ENCODE measurements at regions not wholly inside any gene's neighbourhood (a gene's known extent, or its start where the extent isn't known, plus 50 kb on each side); places are given as distances from the start of the nearest gene placed in this dataset.

DNA sequence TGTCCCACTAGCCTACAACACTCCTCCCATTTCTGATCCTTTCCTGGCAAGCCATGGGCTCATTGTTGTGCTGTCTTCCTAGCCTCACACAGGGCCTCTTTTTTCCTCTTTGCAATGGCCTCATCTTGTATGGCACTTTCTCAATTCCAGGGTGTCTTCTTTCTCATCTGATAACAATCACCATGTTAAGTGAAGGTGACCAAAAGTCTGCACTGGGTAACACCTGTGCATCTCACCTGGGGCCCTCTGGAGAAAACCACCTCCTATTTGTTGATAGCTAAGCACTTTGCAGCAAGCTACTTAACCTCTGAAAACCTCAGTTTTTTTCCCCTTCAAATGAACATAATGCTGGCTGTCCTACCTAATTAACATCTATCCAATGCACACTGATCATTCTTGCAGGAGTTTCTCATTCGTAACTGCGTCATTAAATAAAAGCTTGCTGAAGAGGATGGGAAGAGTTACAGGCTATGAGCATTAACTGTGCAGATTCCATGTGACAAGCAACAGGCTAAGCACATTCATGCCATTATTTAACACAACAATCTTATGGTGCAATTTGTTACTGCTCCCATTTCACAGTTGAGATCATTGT is 60.1 kb upstream of the STK32A start:
- no peak for DNase-seq

DNA sequence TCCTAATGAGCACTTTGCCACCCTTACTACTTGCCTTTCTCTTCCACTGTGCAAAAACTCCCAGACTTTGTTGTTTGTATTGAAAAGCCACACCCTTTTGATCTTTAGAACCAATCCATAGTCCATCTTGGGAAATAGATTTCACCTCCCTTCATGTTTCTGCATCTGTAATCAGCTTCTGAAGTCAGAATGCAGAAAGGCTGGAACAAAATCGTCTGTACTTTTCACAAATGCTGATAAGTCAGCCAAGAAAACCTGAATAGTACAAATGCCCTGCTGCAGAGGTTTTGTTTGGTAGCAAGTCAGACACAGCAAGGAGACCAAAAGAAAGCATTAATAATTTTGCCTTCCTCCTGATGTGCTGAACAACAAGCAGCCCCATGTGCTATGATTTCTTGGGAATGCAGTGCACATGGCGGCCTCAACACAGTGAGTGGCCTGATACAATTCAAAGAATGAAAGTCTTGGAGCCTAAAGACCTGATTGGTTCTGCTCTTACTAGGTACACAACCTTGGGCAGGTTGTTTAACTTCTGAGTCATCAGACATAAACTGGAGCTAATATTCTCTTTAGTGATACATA is 59.2 kb upstream of the STK32A start:
- DNase-seq, result no peak

GRCh38 chr5:147176422-147176821 is 58.4 kb upstream of the STK32A start:
- DNase-seq, result no peak

DNA sequence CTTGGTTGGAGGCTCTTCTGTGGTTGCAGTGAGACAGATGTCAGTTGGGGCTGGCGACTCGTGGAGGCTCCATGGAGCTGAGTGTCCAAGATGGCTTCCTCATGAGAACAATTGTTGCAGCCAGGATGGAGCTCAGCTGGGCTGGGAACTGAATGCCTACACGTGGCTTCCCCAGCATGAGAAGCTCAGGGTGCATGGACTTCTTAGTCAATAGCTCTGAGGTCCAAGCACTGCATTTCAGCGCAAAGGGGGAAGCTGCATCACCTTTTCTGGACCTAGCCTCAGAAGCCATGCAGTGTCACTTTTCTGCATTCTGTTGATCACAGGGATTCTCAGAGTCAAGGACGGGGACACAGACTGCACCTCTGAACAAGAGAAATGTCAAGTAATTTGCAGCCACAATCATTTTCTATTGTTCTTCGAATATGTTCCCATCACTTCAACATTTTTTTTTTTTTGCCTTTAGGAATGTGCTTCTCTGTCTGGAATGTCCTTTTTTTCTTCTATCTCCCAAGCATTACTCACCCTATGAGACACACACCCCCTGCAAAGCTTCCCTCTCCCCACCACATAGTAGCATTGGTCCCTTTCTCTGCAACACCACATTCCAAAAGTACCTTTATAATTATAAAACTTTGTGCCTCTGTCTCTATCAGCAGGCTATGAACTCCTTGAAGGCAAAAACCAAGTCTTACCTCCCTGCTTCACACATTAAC is 57.5 kb upstream of the STK32A start:
- DNase-seq, result no peak

DNA sequence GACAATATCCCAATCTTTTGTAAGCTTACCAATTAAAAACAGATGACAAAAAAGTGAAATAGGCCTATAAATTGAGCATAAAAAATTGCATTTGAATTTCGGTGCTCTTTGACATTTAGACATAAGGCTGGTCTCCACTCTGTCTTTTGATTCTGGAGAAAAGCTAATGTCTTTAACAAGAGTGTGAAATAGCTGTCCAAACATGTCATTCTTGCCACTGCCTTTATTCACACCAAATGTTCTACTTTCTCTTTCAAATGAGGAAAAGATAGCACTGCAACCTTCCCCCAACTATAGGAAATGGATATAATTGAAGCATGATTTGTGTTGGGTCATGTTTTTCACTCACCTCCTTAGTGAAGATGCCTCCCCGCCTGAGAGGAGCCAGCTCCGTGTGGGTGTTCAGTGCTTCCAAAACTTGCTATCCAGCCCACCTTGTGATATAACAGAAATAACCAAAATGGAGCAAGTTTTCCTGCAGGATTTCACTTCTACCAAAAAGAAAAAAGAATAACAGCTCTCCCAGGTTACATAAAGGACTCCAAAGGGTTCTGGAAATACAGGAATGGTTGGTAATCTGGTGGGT is 55.2 kb upstream of the STK32A start:
- no peak for DNase-seq

DNA sequence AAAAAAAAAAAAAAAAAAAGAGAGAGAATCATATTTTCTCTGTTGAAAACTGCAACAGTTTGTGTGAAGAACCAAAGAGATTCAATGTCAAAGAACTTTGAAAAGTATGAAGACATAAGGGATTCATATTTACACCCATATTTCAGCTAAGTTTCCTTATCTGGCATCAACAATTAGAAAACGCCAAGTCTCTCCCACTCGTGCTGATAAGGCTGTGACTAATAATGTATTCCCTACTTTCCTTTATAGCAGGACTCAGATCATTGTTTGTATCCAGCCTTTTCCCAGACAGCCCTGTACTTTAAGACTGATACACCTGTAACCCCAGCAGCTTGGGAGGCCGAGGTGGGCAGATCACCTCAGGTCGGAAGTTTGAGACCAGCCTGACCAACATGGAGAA is 54.1 kb upstream of the STK32A start:
- no peak for DNase-seq
